Right lobe of liver (tissue), 6 donors: ENCODE measurements at regions not wholly inside any gene's neighbourhood (a gene's known extent, or its start where the extent isn't known, plus 50 kb on each side); places are given as distances from the start of the nearest gene placed in this dataset.

Source experiments
- ATAC-seq, 4 donors: fragments of 200-7000 bp; cut with Tn5 transposase; one replicate each; pipeline ENCODE4 v1.9.1; 2020; ENCODE audit warnings: mild to moderate bottlenecking in 4 of 4, moderate library complexity in 4 of 4
- DNase-seq, 3 donors: peaks; one replicate each; pipeline ENCODE4 v3.0.0-alpha.2; 2020
- H3K27ac ChIP-seq, 3 donors: fragments of 200-600 bp; one replicate each; pipeline ENCODE4 v1.8.0; 2022
- H3K27me3 ChIP-seq, 2 donors: fragments of 200-600 bp; one replicate each; pipeline ENCODE4 v1.8.0; 2022
- H3K36me3 ChIP-seq, 4 donors: fragments of 200-600 bp; sonication (generic) in 1 of 4; one replicate each; pipeline versions ENCODE4 v1.5.1 to v1.8.0; 2017 to 2022; ENCODE audit warnings: control low read depth in 1 of 4
- H3K4me1 ChIP-seq, 4 donors: fragments of 200-600 bp; sonication (generic) in 1 of 4; one replicate each; pipeline versions ENCODE4 v1.5.1 to v1.8.0; 2017 to 2022; ENCODE audit warnings: control low read depth in 1 of 4
- H3K4me3 ChIP-seq, 3 donors: fragments of 200-600 bp; one replicate each; pipeline ENCODE4 v1.8.0; 2022
- H3K9me3 ChIP-seq, 4 donors: fragments of 200-600 bp; sonication (generic) in 1 of 4; one replicate each; pipeline versions ENCODE4 v1.5.1 to v1.8.0; 2017 to 2022; ENCODE audit warnings: control low read depth in 1 of 4
- CTCF ChIP-seq, 4 donors: fragments of 200-600 bp in 3 of 4; fragments of 450-650 bp in 1 of 4; IDR thresholded peaks; one replicate each; pipeline versions ENCODE4 v1.5.1 to v1.8.0; 2016 to 2022; ENCODE audit warnings: antibody characterized with exemption in 4 of 4, mild to moderate bottlenecking in 2 of 4
- POLR2A ChIP-seq: fragments of 450-650 bp; IDR thresholded peaks from one replicate; pipeline ENCODE4 v1.6.1; 2017; ENCODE audit warnings: antibody characterized with exemption, mild to moderate bottlenecking
- WGBS: methylation state at CpG from one replicate; pipeline ENCODE4 v1.1.6; 2018; ENCODE audit warnings: low coverage, low lambda C conversion rate; ENCODE audit not compliant: insufficient coverage; ENCODE audit errors: missing lambda C conversion rate; 5-methylcytosine and 5-hydroxymethylcytosine counted together
- intact Hi-C, 2 donors: fragments of 100-400 bp; cut with DNase I; formaldehyde crosslinking; loops; one replicate each; pipeline versions ENCODE4 v1.11.2 to v1.14.1; 2022
- donor health status: DM: no; HTN: yes; CAD: no.
- donor health status: DM: no; HTN: no; CAD: no.
- donor health status: DM: no; HTN: no; CAD: no.
- donor health status: DM: no; HTN: yes; CAD: no.
- donor health status: DM: no; HTN: yes; CAD: no.

GRCh38 chr7:26443751-26444150 is 152.1 kb downstream of the SNX10 start:
- no peaks in the 10 kb centered on the region for H3K27me3 ChIP-seq
- TF ChIP-seq POLR2A, result no peak
- no peak for TF ChIP-seq CTCF (IDR thresholded peaks at IDR 0.05)

GRCh38 chr7:26444555-26444954 is 152.9 kb downstream of the SNX10 start:
- 20% methylated on average over 1 of the region's 2 CpGs for WGBS
- DNase-seq, result no peak
- intact Hi-C loops, result no loop called here

More at GRCh38 chr7:26443751-26444150, 152.1 kb downstream of the SNX10 start:
- Histone ChIP-seq H3K9me3 (no peaks in the 10 kb centered on the region), H3K4me1 (no peaks in the 10 kb centered on the region), H3K27ac (no peak overlapping the region), H3K36me3 (no peaks in the 10 kb centered on the region), H3K4me3 (no peak overlapping the region)
- 60% methylated on average over 4 of the region's 4 CpGs for WGBS
- no peak for ATAC-seq
- no peak for DNase-seq
- intact Hi-C loops, result no loop called here

GRCh38 chr7:26447116-26447515 is 155.5 kb downstream of the SNX10 start:
- no peak overlapping the region for H3K27ac ChIP-seq
- no peaks in the 10 kb centered on the region for H3K9me3 ChIP-seq
- H3K27me3 ChIP-seq, result no peaks in the 10 kb centered on the region
- no peaks in the 10 kb centered on the region for H3K4me1 ChIP-seq
- ATAC-seq (no peak), DNase-seq (no peak)
- no peaks in the 10 kb centered on the region for H3K36me3 ChIP-seq
- no peak for TF ChIP-seq POLR2A
- no peak for TF ChIP-seq CTCF (IDR thresholded peaks at IDR 0.05)
- 25% methylated on average over 1 of the region's 1 CpG for WGBS
- intact Hi-C loops, result no loop called here
- H3K4me3 ChIP-seq, result no peak overlapping the region

More at GRCh38 chr7:26444555-26444954, 152.9 kb downstream of the SNX10 start:
- no peak for ATAC-seq
- H3K27me3 ChIP-seq, result no peaks in the 10 kb centered on the region
- H3K4me1 ChIP-seq, result no peaks in the 10 kb centered on the region
- no peaks in the 10 kb centered on the region for H3K36me3 ChIP-seq
- no peak overlapping the region for H3K27ac ChIP-seq
- no peak for TF ChIP-seq CTCF (IDR thresholded peaks at IDR 0.05)
- TF ChIP-seq POLR2A, result no peak
- no peak overlapping the region for H3K4me3 ChIP-seq
- no peaks in the 10 kb centered on the region for H3K9me3 ChIP-seq

- no peaks in the 10 kb centered on the region for H3K4me1 ChIP-seq
- no peaks in the 10 kb centered on the region for H3K36me3 ChIP-seq
- intact Hi-C loops, result no loop called here
- DNase-seq (peak in 2 of 3 donors; percentile 30 to 62), ATAC-seq (peak; percentile 64 to 84 (median 78))
- WGBS, result 43% methylated on average over 7 of the region's 12 CpGs
- no peak overlapping the region for H3K4me3 ChIP-seq
- no peaks in the 10 kb centered on the region for H3K9me3 ChIP-seq
- TF ChIP-seq CTCF (IDR thresholded peaks at IDR 0.05) (no peak), POLR2A (no peak)
- no peaks in the 10 kb centered on the region for H3K27me3 ChIP-seq
- no peak overlapping the region for H3K27ac ChIP-seq
Observed at GRCh38 chr7:26449175-26450165, 157.8 kb downstream of the SNX10 start.
